Esophagus muscularis mucosa (tissue), 4 donors: ENCODE measurements at regions not wholly inside any gene's neighbourhood (a gene's known extent, or its start where the extent isn't known, plus 50 kb on each side); places are given as distances from the start of the nearest gene placed in this dataset.

Experiments used
- CTCF ChIP-seq, 3 experiments: fragments of 200-600 bp in 2 of 3; fragments of 450-650 bp in 1 of 3; sonication (generic) in 2 of 3; IDR thresholded peaks; one replicate each; pipeline ENCODE4 v1.5.1; 2017 to 2019; ENCODE audit warnings: antibody characterized with exemption in 3 of 3, mild to moderate bottlenecking in 2 of 3, moderate library complexity in 1 of 3
- EP300 ChIP-seq: sonication (generic); formaldehyde crosslinking; IDR thresholded peaks from one replicate; pipeline ENCODE4 v1.6.1; 2017; ENCODE audit warnings: antibody characterized with exemption
- POLR2A ChIP-seq: fragments of 450-650 bp; IDR thresholded peaks from one replicate; pipeline ENCODE4 v1.6.1; 2017; ENCODE audit warnings: antibody characterized with exemption, moderate library complexity, mild to moderate bottlenecking, low read depth

GRCh38 chr7:79855172-79855571 is 279.5 kb upstream of the GNAI1 start:
- TF ChIP-seq CTCF (IDR thresholded peaks at IDR 0.05) (no peak), POLR2A (no peak), EP300 (no peak)
